GM12878 (cell line): ENCODE measurements at regions not wholly inside any gene's neighbourhood (a gene's known extent, or its start where the extent isn't known, plus 50 kb on each side); places are given as distances from the start of the nearest gene placed in this dataset.

Source experiments
- ATAC-seq: fragments of 200-7000 bp; cut with Tn5 transposase; 3 replicates; pipeline ENCODE4 v1.9.1; 2020; ENCODE audit warnings: mild to moderate bottlenecking, moderate library complexity
- BruUV-seq: library from RNA; stranded (reverse); fragments of 400-500 nt; replicated peaks from 2 replicates; lab custom pipeline; 2021; lab: Mats Ljungman, UMichigan
- CTCF ChIA-PET: fragments of 300-600 bp; sonication (Branson Sonifier 250); formaldehyde crosslinking; extraction: SDS; loops from one replicate; lab custom pipeline; 2021; ENCODE audit warnings: inconsistent platforms; lab: Yijun Ruan, JAX
- POLR2A ChIA-PET: fragments of 350-600 bp; formaldehyde crosslinking; extraction: SDS; loops from one replicate; lab custom pipeline; 2021; ENCODE audit warnings: inconsistent platforms; lab: Charles Lee
- RAD21 ChIA-PET: fragments of 300-600 bp; sonication (Branson Sonifier 250); formaldehyde crosslinking; loops from one replicate; lab custom pipeline; 2023; ENCODE audit warnings: antibody characterized with exemption; ENCODE audit not compliant: unreplicated experiment; lab: Charles Lee
- SMC1A ChIA-PET: fragments of 300-600 bp; sonication (Branson Sonifier 250); formaldehyde crosslinking; loops from one replicate; lab custom pipeline; 2023; ENCODE audit not compliant: unreplicated experiment, uncharacterized antibody; lab: Charles Lee
- DNase-seq: peaks from one replicate; pipeline ENCODE4 v3.0.0-alpha.2; 2011; ENCODE audit warnings: low read depth, low spot score
- FAIRE-seq: peaks from 3 replicates; lab custom pipeline; 2011; peaks lifted over from hg19 to GRCh38; lab: Jason Lieb, UNC
- H2AFZ ChIP-seq: 2 replicates; pipeline ENCODE4 v1.6.0; 2011; ENCODE audit warnings: low read depth, low read length, control low read depth; ENCODE audit not compliant: control insufficient read depth
- H3K27ac ChIP-seq: 2 replicates; pipeline ENCODE4 v1.5.1; 2011; ENCODE audit warnings: control low read depth; ENCODE audit not compliant: control insufficient read depth, insufficient read depth
- H3K27me3 ChIP-seq, 2 experiments: replicated peaks in 1 of 2; 2 replicates each; pipeline versions ENCODE4 v1.6.0 to v1.6.1; 2011; ENCODE audit warnings: low read length in 1 of 2; ENCODE audit not compliant: control insufficient read depth in 2 of 2, insufficient read depth in 2 of 2
- H3K36me3 ChIP-seq, 2 experiments: 2 replicates each; pipeline ENCODE4 v1.5.1; 2011; ENCODE audit warnings: low read length in 1 of 2; ENCODE audit not compliant: control insufficient read depth in 2 of 2, insufficient read depth in 2 of 2
- H3K4me1 ChIP-seq: 2 replicates; pipeline ENCODE4 v1.6.1; 2011; ENCODE audit warnings: mild to moderate bottlenecking, low read length, moderate library complexity, mixed read lengths; ENCODE audit not compliant: control insufficient read depth, insufficient read depth
- H3K4me2 ChIP-seq: 2 replicates; pipeline ENCODE4 v1.6.0; 2011; ENCODE audit warnings: control low read depth; ENCODE audit not compliant: control insufficient read depth, insufficient read depth
- H3K4me3 ChIP-seq: fragments of 200-600 bp; sonication (generic); 2 replicates; pipeline ENCODE4 v1.5.1; 2016
- H3K79me2 ChIP-seq: 2 replicates; pipeline ENCODE4 v1.6.0; 2011; ENCODE audit warnings: low read length; ENCODE audit not compliant: control insufficient read depth, insufficient read depth
- H3K9ac ChIP-seq: 2 replicates; pipeline ENCODE4 v1.8.0; 2011; ENCODE audit warnings: low read length, control low read depth, mixed read lengths; ENCODE audit not compliant: control insufficient read depth, insufficient read depth
- H3K9me3 ChIP-seq: replicated peaks from 3 replicates; pipeline ENCODE4 v1.5.1; 2011; ENCODE audit warnings: mild to moderate bottlenecking, low read length; ENCODE audit not compliant: control insufficient read depth, insufficient read depth
- H4K20me1 ChIP-seq: 2 replicates; pipeline ENCODE4 v1.6.0; 2011; ENCODE audit not compliant: control insufficient read depth, insufficient read depth
- ASH2L ChIP-seq: fragments of 300-600, 200-600 bp; sonication (generic); IDR thresholded peaks from 2 replicates; pipeline ENCODE4 v1.6.1; 2017; ENCODE audit warnings: low read depth, mild to moderate bottlenecking, borderline replicate concordance
- CBX3 ChIP-seq: fragments of 200-600 bp; sonication (generic); IDR thresholded peaks from 2 replicates; pipeline ENCODE4 v1.6.1; 2016; ENCODE audit warnings: low read depth, borderline replicate concordance
- IKZF2 ChIP-seq, 2 experiments: fragments of 450-650 bp; IDR thresholded peaks; 2 replicates each; pipeline ENCODE4 v1.6.1; 2017; ENCODE audit warnings: mild to moderate bottlenecking in 2 of 2, moderate library complexity in 2 of 2
- KDM1A ChIP-seq: fragments of 200-600 bp; sonication (generic); IDR thresholded peaks from 2 replicates; pipeline ENCODE4 v1.6.1; 2016; ENCODE audit warnings: borderline replicate concordance
- NFXL1 ChIP-seq: fragments of 450-650 bp; IDR thresholded peaks from 2 replicates; pipeline ENCODE4 v1.6.1; 2017; ENCODE audit warnings: antibody characterized with exemption, mild to moderate bottlenecking, borderline replicate concordance
- SMAD1 ChIP-seq: fragments of 450-650 bp; IDR thresholded peaks from 2 replicates; pipeline ENCODE4 v1.6.1; 2018; ENCODE audit warnings: mild to moderate bottlenecking, low read depth; ENCODE audit not compliant: partially characterized antibody
- SMARCA5 ChIP-seq: fragments of 450-650 bp; IDR thresholded peaks from 2 replicates; pipeline ENCODE4 v1.6.1; 2017; ENCODE audit warnings: mild to moderate bottlenecking
- STAT1 ChIP-seq: fragments of 450-650 bp; conservative IDR thresholded peaks from 2 replicates; pipeline ENCODE4 v1.6.1; 2014; ENCODE audit warnings: antibody characterized with exemption, mild to moderate bottlenecking
- ZNF207 ChIP-seq: fragments of 450-650 bp; IDR thresholded peaks from 2 replicates; pipeline ENCODE4 v1.6.1; 2014; ENCODE audit warnings: antibody characterized with exemption, mild to moderate bottlenecking, borderline replicate concordance
- ZSCAN29 ChIP-seq: fragments of 450-650 bp; IDR thresholded peaks from 2 replicates; pipeline ENCODE4 v1.6.1; 2017; ENCODE audit warnings: mild to moderate bottlenecking, moderate library complexity
- WGBS: methylation state at CpG from one replicate; pipeline ENCODE4 v1.1.6; 2016; ENCODE audit warnings: low lambda C conversion rate; ENCODE audit not compliant: insufficient replicate concordance, insufficient coverage; ENCODE audit errors: missing lambda C conversion rate; 5-methylcytosine and 5-hydroxymethylcytosine counted together
- in situ Hi-C: fragments of 300-500 bp; cut with MboI; formaldehyde crosslinking; loops from 9 replicates; pipeline ENCODE4 v1.14.3; 2018; ENCODE audit warnings: mixed read lengths
- intact Hi-C: fragments of 100-400 bp; cut with micrococcal nuclease; formaldehyde crosslinking; loops from one replicate; pipeline ENCODE4 v1.14.2; 2022; ENCODE audit not compliant: unreplicated experiment
- TF ChIP-seq, protein P1 (sequence below): fragments of 450-650 bp; IDR thresholded peaks from 2 replicates; pipeline ENCODE4 v1.6.1; 2017; ENCODE audit warnings: antibody characterized with exemption, mild to moderate bottlenecking, moderate library complexity
- TF ChIP-seq, protein P2 (sequence below): fragments of 450-650 bp; formaldehyde crosslinking; IDR thresholded peaks from 2 replicates; pipeline ENCODE4 v1.4.0; 2020; ENCODE audit warnings: mild to moderate bottlenecking, moderate library complexity
- TF ChIP-seq, protein P3 (sequence below): IDR thresholded peaks from 2 replicates; pipeline ENCODE4 v1.6.1; 2012; ENCODE audit warnings: improper control_type of control experiment, low read depth, low read length; ENCODE audit not compliant: insufficient replicate concordance

GRCh38 chr16:80012586-80012985 lies 412.0 kb upstream of the MAF start:
- RAD21 ChIA-PET: no interaction called here
- CTCF ChIA-PET: no interaction called here
- 1% methylated on average over 3 of the region's 3 CpGs for WGBS
- intact Hi-C loops: no loop called here
- Histone ChIP-seq H3K4me1 (no peaks in the 10 kb centered on the region), H3K27ac (no peak overlapping the region), H3K9me3 (no peaks in the 10 kb centered on the region), H3K9ac (no peak overlapping the region), H3K4me3 (no peak overlapping the region), H3K27me3 (peaks cover 0 to 2% of the 10 kb centered on the region in 2 experiments; a peak in 1 of 4 replicates), H4K20me1 (no peaks in the 10 kb centered on the region), H2AFZ (no peak overlapping the region), H3K4me2 (no peak overlapping the region), H3K79me2 (no peaks in the 10 kb centered on the region), H3K36me3 (no peaks in the 10 kb centered on the region)
- no peak for TF ChIP-seq STAT1
- no peak for TF ChIP-seq ASH2L
- TF ChIP-seq, protein P1, sequence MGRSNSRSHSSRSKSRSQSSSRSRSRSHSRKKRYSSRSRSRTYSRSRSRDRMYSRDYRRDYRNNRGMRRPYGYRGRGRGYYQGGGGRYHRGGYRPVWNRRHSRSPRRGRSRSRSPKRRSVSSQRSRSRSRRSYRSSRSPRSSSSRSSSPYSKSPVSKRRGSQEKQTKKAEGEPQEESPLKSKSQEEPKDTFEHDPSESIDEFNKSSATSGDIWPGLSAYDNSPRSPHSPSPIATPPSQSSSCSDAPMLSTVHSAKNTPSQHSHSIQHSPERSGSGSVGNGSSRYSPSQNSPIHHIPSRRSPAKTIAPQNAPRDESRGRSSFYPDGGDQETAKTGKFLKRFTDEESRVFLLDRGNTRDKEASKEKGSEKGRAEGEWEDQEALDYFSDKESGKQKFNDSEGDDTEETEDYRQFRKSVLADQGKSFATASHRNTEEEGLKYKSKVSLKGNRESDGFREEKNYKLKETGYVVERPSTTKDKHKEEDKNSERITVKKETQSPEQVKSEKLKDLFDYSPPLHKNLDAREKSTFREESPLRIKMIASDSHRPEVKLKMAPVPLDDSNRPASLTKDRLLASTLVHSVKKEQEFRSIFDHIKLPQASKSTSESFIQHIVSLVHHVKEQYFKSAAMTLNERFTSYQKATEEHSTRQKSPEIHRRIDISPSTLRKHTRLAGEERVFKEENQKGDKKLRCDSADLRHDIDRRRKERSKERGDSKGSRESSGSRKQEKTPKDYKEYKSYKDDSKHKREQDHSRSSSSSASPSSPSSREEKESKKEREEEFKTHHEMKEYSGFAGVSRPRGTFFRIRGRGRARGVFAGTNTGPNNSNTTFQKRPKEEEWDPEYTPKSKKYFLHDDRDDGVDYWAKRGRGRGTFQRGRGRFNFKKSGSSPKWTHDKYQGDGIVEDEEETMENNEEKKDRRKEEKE: no peak
- no peak for TF ChIP-seq CBX3
- TF ChIP-seq ZNF207: no peak
- TF ChIP-seq, protein P2, sequence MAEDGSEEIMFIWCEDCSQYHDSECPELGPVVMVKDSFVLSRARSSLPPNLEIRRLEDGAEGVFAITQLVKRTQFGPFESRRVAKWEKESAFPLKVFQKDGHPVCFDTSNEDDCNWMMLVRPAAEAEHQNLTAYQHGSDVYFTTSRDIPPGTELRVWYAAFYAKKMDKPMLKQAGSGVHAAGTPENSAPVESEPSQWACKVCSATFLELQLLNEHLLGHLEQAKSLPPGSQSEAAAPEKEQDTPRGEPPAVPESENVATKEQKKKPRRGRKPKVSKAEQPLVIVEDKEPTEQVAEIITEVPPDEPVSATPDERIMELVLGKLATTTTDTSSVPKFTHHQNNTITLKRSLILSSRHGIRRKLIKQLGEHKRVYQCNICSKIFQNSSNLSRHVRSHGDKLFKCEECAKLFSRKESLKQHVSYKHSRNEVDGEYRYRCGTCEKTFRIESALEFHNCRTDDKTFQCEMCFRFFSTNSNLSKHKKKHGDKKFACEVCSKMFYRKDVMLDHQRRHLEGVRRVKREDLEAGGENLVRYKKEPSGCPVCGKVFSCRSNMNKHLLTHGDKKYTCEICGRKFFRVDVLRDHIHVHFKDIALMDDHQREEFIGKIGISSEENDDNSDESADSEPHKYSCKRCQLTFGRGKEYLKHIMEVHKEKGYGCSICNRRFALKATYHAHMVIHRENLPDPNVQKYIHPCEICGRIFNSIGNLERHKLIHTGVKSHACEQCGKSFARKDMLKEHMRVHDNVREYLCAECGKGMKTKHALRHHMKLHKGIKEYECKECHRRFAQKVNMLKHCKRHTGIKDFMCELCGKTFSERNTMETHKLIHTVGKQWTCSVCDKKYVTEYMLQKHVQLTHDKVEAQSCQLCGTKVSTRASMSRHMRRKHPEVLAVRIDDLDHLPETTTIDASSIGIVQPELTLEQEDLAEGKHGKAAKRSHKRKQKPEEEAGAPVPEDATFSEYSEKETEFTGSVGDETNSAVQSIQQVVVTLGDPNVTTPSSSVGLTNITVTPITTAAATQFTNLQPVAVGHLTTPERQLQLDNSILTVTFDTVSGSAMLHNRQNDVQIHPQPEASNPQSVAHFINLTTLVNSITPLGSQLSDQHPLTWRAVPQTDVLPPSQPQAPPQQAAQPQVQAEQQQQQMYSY (CRISPR knock-in tag): no peak
- TF ChIP-seq, protein P3, sequence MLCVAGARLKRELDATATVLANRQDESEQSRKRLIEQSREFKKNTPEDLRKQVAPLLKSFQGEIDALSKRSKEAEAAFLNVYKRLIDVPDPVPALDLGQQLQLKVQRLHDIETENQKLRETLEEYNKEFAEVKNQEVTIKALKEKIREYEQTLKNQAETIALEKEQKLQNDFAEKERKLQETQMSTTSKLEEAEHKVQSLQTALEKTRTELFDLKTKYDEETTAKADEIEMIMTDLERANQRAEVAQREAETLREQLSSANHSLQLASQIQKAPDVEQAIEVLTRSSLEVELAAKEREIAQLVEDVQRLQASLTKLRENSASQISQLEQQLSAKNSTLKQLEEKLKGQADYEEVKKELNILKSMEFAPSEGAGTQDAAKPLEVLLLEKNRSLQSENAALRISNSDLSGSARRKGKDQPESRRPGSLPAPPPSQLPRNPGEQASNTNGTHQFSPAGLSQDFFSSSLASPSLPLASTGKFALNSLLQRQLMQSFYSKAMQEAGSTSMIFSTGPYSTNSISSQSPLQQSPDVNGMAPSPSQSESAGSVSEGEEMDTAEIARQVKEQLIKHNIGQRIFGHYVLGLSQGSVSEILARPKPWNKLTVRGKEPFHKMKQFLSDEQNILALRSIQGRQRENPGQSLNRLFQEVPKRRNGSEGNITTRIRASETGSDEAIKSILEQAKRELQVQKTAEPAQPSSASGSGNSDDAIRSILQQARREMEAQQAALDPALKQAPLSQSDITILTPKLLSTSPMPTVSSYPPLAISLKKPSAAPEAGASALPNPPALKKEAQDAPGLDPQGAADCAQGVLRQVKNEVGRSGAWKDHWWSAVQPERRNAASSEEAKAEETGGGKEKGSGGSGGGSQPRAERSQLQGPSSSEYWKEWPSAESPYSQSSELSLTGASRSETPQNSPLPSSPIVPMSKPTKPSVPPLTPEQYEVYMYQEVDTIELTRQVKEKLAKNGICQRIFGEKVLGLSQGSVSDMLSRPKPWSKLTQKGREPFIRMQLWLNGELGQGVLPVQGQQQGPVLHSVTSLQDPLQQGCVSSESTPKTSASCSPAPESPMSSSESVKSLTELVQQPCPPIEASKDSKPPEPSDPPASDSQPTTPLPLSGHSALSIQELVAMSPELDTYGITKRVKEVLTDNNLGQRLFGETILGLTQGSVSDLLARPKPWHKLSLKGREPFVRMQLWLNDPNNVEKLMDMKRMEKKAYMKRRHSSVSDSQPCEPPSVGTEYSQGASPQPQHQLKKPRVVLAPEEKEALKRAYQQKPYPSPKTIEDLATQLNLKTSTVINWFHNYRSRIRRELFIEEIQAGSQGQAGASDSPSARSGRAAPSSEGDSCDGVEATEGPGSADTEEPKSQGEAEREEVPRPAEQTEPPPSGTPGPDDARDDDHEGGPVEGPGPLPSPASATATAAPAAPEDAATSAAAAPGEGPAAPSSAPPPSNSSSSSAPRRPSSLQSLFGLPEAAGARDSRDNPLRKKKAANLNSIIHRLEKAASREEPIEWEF: no peak
- TF ChIP-seq ZSCAN29: no peak
- TF ChIP-seq NFXL1: no peak
- TF ChIP-seq IKZF2 (IDR thresholded peaks at IDR 0.05): no peak
- no peak for TF ChIP-seq KDM1A
- TF ChIP-seq SMARCA5: no peak
- no peak for TF ChIP-seq SMAD1
- POLR2A ChIA-PET: no interaction called here
- FAIRE-seq (no peak), ATAC-seq (no peak), DNase-seq (no peak)
- SMC1A ChIA-PET: interaction anchor here (1.0 kb wide), 1 partner anchor 16 kb away, joined by 3 read pairs; no protein-coding TSS in a partner anchor
- BruUV-seq: no TSS peak
- in situ Hi-C loops: no loop called here
